SK-N-SH (cell line): ENCODE measurements at regions not wholly inside any gene's neighbourhood (a gene's known extent, or its start where the extent isn't known, plus 50 kb on each side); places are given as distances from the start of the nearest gene placed in this dataset.

Experiments
- MAX ChIP-seq: IDR thresholded peaks from 2 replicates; pipeline ENCODE4 v1.4.0; 2012; ENCODE audit warnings: low read depth
- NFIC ChIP-seq: IDR thresholded peaks from 2 replicates; pipeline ENCODE4 v1.4.0; 2012; ENCODE audit warnings: borderline replicate concordance

- no peak for TF ChIP-seq NFIC
- no peak for TF ChIP-seq MAX
Measured at GRCh38 chr7:46672861-46673260, 751.8 kb upstream of the IGFBP3 start.
